GM23338 (cell line): ENCODE measurements at regions not wholly inside any gene's neighbourhood (a gene's known extent, or its start where the extent isn't known, plus 50 kb on each side); places are given as distances from the start of the nearest gene placed in this dataset.

ENCODE experiments used
- ATAC-seq: fragments of 200-7000 bp; cut with Tn5 transposase; 3 replicates; pipeline ENCODE4 v1.9.1; 2020
- DNase-seq: peaks from one replicate; pipeline ENCODE4 v3.0.0-alpha.2; 2015; ENCODE audit warnings: low spot score
- H2AFZ ChIP-seq: fragments of 200-600 bp; sonication (generic); 2 replicates; pipeline ENCODE4 v1.8.0; 2016; ENCODE audit warnings: antibody characterized with exemption, mild to moderate bottlenecking, moderate library complexity
- H3F3A ChIP-seq: fragments of 200-600 bp; sonication (generic); replicated peaks from 2 replicates; pipeline ENCODE4 v1.8.0; 2017; ENCODE audit warnings: antibody characterized with exemption, mixed run types, low read depth
- H3K27ac ChIP-seq: fragments of 200-600 bp; sonication (generic); 2 replicates; pipeline ENCODE4 v1.6.1; 2016; ENCODE audit warnings: low read depth
- H3K27me3 ChIP-seq: fragments of 200-600 bp; sonication (generic); 2 replicates; pipeline ENCODE4 v1.8.0; 2016; ENCODE audit warnings: mild to moderate bottlenecking, mixed run types, moderate library complexity; ENCODE audit not compliant: insufficient read depth
- H3K36me3 ChIP-seq: fragments of 200-600 bp; sonication (generic); 2 replicates; pipeline ENCODE4 v1.8.0; 2016; ENCODE audit warnings: mild to moderate bottlenecking; ENCODE audit not compliant: insufficient read depth
- H3K4me1 ChIP-seq: fragments of 200-600 bp; sonication (generic); 2 replicates; pipeline ENCODE4 v1.8.0; 2016; ENCODE audit warnings: mild to moderate bottlenecking, moderate library complexity; ENCODE audit not compliant: insufficient read depth
- H3K4me2 ChIP-seq: fragments of 200-600 bp; sonication (generic); 2 replicates; pipeline ENCODE4 v1.7.1; 2017; ENCODE audit warnings: mixed run types
- H3K4me3 ChIP-seq: fragments of 200-600 bp; sonication (generic); 2 replicates; pipeline ENCODE4 v1.6.1; 2016; ENCODE audit warnings: mixed run types
- H3K79me2 ChIP-seq: fragments of 200-600 bp; sonication (generic); replicated peaks from 2 replicates; pipeline ENCODE4 v1.8.0; 2017; ENCODE audit warnings: mild to moderate bottlenecking; ENCODE audit not compliant: insufficient read depth
- H3K9me2 ChIP-seq: fragments of 200-600 bp; sonication (generic); 2 replicates; pipeline ENCODE4 v1.8.0; 2017; ENCODE audit not compliant: insufficient read depth
- H4K20me1 ChIP-seq: fragments of 200-600 bp; sonication (generic); replicated peaks from 2 replicates; pipeline ENCODE4 v1.8.0; 2017; ENCODE audit warnings: mild to moderate bottlenecking; ENCODE audit not compliant: insufficient read depth
- H3K27ac Mint-ChIP-seq: 2 replicates; pipeline ENCODE4 v1.8.0; 2020; ENCODE audit warnings: inconsistent platforms, mild to moderate bottlenecking, moderate library complexity, mixed read lengths
- H3K27me3 Mint-ChIP-seq: 3 replicates; pipeline ENCODE4 v1.8.0; 2022; ENCODE audit warnings: low read depth, mild to moderate bottlenecking, moderate library complexity, mixed read lengths, inconsistent platforms; ENCODE audit not compliant: insufficient read depth, poor library complexity
- H3K36me3 Mint-ChIP-seq: 3 replicates; pipeline ENCODE4 v1.8.0; 2021; ENCODE audit warnings: low read depth, mild to moderate bottlenecking, inconsistent platforms, moderate library complexity, mixed read lengths
- H3K4me1 Mint-ChIP-seq: 3 replicates; pipeline ENCODE4 v1.8.0; 2020; ENCODE audit warnings: mild to moderate bottlenecking, inconsistent platforms, mixed read lengths
- H3K4me3 Mint-ChIP-seq: 3 replicates; pipeline ENCODE4 v1.8.0; 2021; ENCODE audit warnings: moderate library complexity, mild to moderate bottlenecking, inconsistent platforms, mixed read lengths
- H3K9me3 Mint-ChIP-seq: 3 replicates; pipeline ENCODE4 v1.8.0; 2020; ENCODE audit warnings: moderate library complexity, mild to moderate bottlenecking, inconsistent platforms, mixed read lengths
- CREB1 ChIP-seq: fragments of 250-450 bp; sonication (Bioruptor Pico); IDR thresholded peaks from 2 replicates; pipeline ENCODE4 v1.5.0; 2020; ENCODE audit warnings: low read depth, mild to moderate bottlenecking, moderate library complexity
- CTCF ChIP-seq, 2 experiments: fragments of 200-600 bp in 1 of 2; sonication (generic) in 1 of 2; conservative IDR thresholded peaks; 2 replicates each; pipeline versions ENCODE4 v1.5.1 to v1.6.1; 2016 to 2017; ENCODE audit warnings: antibody characterized with exemption in 2 of 2, low read depth in 2 of 2, mild to moderate bottlenecking in 2 of 2, moderate library complexity in 1 of 2
- ETS1 ChIP-seq: IDR thresholded peaks from 2 replicates; pipeline ENCODE4 v1.6.1; 2016; ENCODE audit warnings: antibody characterized with exemption
- EZH2 ChIP-seq: fragments of 200-600 bp; sonication (generic); IDR thresholded peaks from one replicate; pipeline ENCODE4 v1.8.0; 2017; ENCODE audit warnings: antibody characterized with exemption, mild to moderate bottlenecking, low read depth; ENCODE audit not compliant: unreplicated experiment
- EZH2phosphoT487 ChIP-seq: fragments of 200-600 bp; sonication (generic); IDR thresholded peaks from one replicate; pipeline ENCODE4 v1.8.1; 2018; ENCODE audit warnings: antibody characterized with exemption; ENCODE audit not compliant: unreplicated experiment
- JUNB ChIP-seq: IDR thresholded peaks from one replicate; pipeline ENCODE4 v1.6.1; 2016; ENCODE audit warnings: antibody characterized with exemption; ENCODE audit not compliant: unreplicated experiment
- NANOG ChIP-seq: IDR thresholded peaks from 2 replicates; pipeline ENCODE4 v1.6.1; 2016; ENCODE audit warnings: antibody characterized with exemption, borderline replicate concordance
- POLR2AphosphoS5 ChIP-seq: IDR thresholded peaks from 2 replicates; pipeline ENCODE4 v1.6.1; 2016; ENCODE audit warnings: antibody characterized with exemption, low read depth
- REST ChIP-seq: IDR thresholded peaks from one replicate; pipeline ENCODE4 v1.6.1; 2018; ENCODE audit warnings: antibody characterized with exemption; ENCODE audit not compliant: unreplicated experiment
- STAT1 ChIP-seq: IDR thresholded peaks from one replicate; pipeline ENCODE4 v1.6.1; 2016; ENCODE audit warnings: antibody characterized with exemption; ENCODE audit not compliant: unreplicated experiment
- ZNF114 ChIP-seq: fragments of 250-450 bp; sonication (Bioruptor Pico); IDR thresholded peaks from 2 replicates; pipeline ENCODE4 v1.5.0; 2020; ENCODE audit warnings: mild to moderate bottlenecking, moderate library complexity
- ZNF331 ChIP-seq: fragments of 250-450 bp; sonication (Bioruptor Pico); IDR thresholded peaks from 2 replicates; pipeline ENCODE4 v1.5.0; 2020; ENCODE audit warnings: low read depth, mild to moderate bottlenecking, moderate library complexity

- no peak overlapping the region for H3K4me2 ChIP-seq
- no peaks in the 10 kb centered on the region for H3K79me2 ChIP-seq
- no peak for ATAC-seq
- H3K4me1 ChIP-seq = no peaks in the 10 kb centered on the region
- no peaks in the 10 kb centered on the region for H4K20me1 ChIP-seq
- no peak overlapping the region for H3K27ac ChIP-seq
- no peak for DNase-seq
- Mint-ChIP-seq H3K27me3 (no peaks in the 10 kb centered on the region), H3K4me1 (no peaks in the 10 kb centered on the region), H3K4me3 (no peak overlapping the region), H3K36me3 (no peaks in the 10 kb centered on the region), H3K27ac (no peak overlapping the region), H3K9me3 (no peaks in the 10 kb centered on the region)
- peak overlapping the region; percentile 15; the same call in 1 of the 2 replicates for H2AFZ ChIP-seq
- peaks cover 6% of the 10 kb centered on the region; the same call in 1 of the 2 replicates for H3K9me2 ChIP-seq
- no peaks in the 10 kb centered on the region for H3K27me3 ChIP-seq
- no peak for TF ChIP-seq CTCF (conservative IDR thresholded peaks at IDR 0.05; ENCODE audit: low read depth in 2 of 2)
- TF ChIP-seq JUNB = no peak
- no peak for TF ChIP-seq ZNF331 (CRISPR knock-in tag)
- TF ChIP-seq ETS1 = no peak
- no peak for TF ChIP-seq EZH2phosphoT487
- TF ChIP-seq ZNF114 (CRISPR knock-in tag) = no peak
- no peak for TF ChIP-seq POLR2AphosphoS5
- TF ChIP-seq EZH2 = no peak
- TF ChIP-seq STAT1 = no peak
- no peak overlapping the region for H3K4me3 ChIP-seq
- no peaks in the 10 kb centered on the region for H3K36me3 ChIP-seq
- no peaks in the 10 kb centered on the region for H3F3A ChIP-seq
These were observed 427.2 kb upstream of the UBE2E3 start for GRCh38 chr2:180553094-180553715.

- no peak for TF ChIP-seq ZNF331 (CRISPR knock-in tag)
- TF ChIP-seq NANOG = no peak
- TF ChIP-seq ZNF114 (CRISPR knock-in tag) = no peak
- TF ChIP-seq POLR2AphosphoS5 = no peak
- TF ChIP-seq CTCF (conservative IDR thresholded peaks at IDR 0.05; ENCODE audit: low read depth in 2 of 2) = no peak
- no peak for TF ChIP-seq CREB1 (CRISPR knock-in tag)
- no peak for TF ChIP-seq ETS1
- no peak for TF ChIP-seq REST
- TF ChIP-seq EZH2 = no peak
These were observed 437.9 kb upstream of the UBE2E3 start for GRCh38 chr2:180542511-180542910.

More at GRCh38 chr2:180542511-180542910, 437.9 kb upstream of the UBE2E3 start:
- Mint-ChIP-seq H3K36me3 (no peaks in the 10 kb centered on the region), H3K4me3 (no peak overlapping the region), H3K27ac (no peak overlapping the region), H3K27me3 (peaks cover 1% of the 10 kb centered on the region), H3K4me1 (peaks cover 7% of the 10 kb centered on the region), H3K9me3 (no peaks in the 10 kb centered on the region)
- Histone ChIP-seq H3K36me3 (no peaks in the 10 kb centered on the region), H3K4me3 (no peak overlapping the region), H3K4me1 (peaks cover 6% of the 10 kb centered on the region; the same call in 1 of the 2 replicates), H3K27me3 (no peaks in the 10 kb centered on the region), H3K9me2 (0 out of 2 replicates have a peak, but pooled peaks cover 4% of the 10 kb centered on the region), H3K4me2 (no peak overlapping the region), H2AFZ (no peak overlapping the region), H4K20me1 (no peaks in the 10 kb centered on the region), H3F3A (no peaks in the 10 kb centered on the region), H3K79me2 (no peaks in the 10 kb centered on the region), H3K27ac (no peak overlapping the region)
- no peak for ATAC-seq
- DNase-seq = no peak
